ENCODE measurements at regions not wholly inside any gene's neighbourhood (a gene's known extent, or its start where the extent isn't known, plus 50 kb on each side); places are given as distances from the start of the nearest gene placed in this dataset.
A peak's percentile ranks its signal among the peaks of the same experiment; 100 is the strongest.

DNA sequence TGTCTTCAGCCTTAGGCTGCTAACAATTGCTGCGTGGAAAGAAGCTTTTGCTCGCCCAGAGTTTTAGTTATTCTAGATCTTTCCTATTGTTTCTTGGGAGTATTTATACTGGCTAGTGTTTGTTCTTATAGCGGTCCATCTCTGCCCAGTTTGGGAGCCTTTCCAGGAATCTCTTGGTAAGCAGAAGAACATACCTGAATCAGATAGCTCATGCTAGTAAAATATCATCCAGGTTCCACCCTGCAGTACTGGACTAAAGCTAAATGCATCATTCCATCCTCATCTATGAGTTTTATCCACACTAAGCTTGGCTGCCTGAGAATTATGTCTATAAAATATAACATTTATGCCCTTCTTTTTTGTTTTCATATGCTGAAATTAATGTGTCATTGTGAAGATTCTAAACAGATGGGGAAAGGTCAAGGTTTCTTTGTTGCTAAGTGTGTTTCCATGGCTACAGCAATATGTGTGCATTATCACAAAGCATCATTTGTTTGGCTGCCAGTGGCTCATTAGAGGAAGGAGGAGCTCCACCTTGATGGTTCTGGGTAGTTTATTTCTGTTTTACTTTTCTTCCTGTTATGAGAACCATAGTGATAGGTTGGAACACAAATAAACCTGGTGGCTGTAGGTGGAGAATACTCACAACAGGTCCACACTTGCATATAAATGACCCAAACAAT, 182.8 kb downstream of the PIK3C3 start:
- TF ChIP-seq, protein P1, sequence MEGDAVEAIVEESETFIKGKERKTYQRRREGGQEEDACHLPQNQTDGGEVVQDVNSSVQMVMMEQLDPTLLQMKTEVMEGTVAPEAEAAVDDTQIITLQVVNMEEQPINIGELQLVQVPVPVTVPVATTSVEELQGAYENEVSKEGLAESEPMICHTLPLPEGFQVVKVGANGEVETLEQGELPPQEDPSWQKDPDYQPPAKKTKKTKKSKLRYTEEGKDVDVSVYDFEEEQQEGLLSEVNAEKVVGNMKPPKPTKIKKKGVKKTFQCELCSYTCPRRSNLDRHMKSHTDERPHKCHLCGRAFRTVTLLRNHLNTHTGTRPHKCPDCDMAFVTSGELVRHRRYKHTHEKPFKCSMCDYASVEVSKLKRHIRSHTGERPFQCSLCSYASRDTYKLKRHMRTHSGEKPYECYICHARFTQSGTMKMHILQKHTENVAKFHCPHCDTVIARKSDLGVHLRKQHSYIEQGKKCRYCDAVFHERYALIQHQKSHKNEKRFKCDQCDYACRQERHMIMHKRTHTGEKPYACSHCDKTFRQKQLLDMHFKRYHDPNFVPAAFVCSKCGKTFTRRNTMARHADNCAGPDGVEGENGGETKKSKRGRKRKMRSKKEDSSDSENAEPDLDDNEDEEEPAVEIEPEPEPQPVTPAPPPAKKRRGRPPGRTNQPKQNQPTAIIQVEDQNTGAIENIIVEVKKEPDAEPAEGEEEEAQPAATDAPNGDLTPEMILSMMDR (IDR thresholded peaks at IDR 0.05), result no peak
- H3K4me3 Mint-ChIP-seq, result no peak overlapping the region
- no peak overlapping the region for H3K27ac Mint-ChIP-seq
- peaks cover 9% of the 10 kb centered on the region for H3K4me1 Mint-ChIP-seq
- peaks cover 45% of the 10 kb centered on the region for H3K9me3 Mint-ChIP-seq
- no peak for DNase-seq
- peaks cover 12% of the 10 kb centered on the region for H3K36me3 Mint-ChIP-seq (ENCODE audit: low read depth)
- no peaks in the 10 kb centered on the region for H3K27me3 Mint-ChIP-seq (ENCODE audit: low read depth, poor library complexity)

DNA sequence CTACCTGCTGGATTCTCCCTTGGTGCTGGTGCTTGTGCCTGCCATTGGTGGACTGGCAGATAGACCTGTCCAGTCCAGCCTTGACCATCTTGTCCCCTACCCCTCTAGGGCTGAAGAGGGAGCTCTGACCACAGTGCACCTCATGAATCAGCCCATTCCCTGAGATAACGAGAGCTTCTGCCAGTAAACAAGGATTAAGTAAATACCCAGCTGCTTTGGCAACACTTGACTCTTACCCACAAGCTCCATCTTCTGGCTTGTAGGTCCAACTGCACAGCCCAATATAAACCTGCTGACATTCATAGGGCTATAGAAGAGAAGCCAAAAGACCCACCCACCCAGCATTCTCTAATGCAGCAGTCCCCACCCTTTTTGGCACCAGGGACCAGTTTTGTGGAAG, 186.4 kb downstream of the PIK3C3 start:
- peaks cover 68% of the 10 kb centered on the region for H3K9me3 Mint-ChIP-seq
- H3K4me1 Mint-ChIP-seq, result no peaks in the 10 kb centered on the region
- peak overlapping the region; percentile 22 for H3K27ac Mint-ChIP-seq
- H3K4me3 Mint-ChIP-seq, result no peak overlapping the region
- peaks cover 20% of the 10 kb centered on the region for H3K36me3 Mint-ChIP-seq (ENCODE audit: low read depth)
- TF ChIP-seq, protein P1 (IDR thresholded peaks at IDR 0.05), result no peak
- no peaks in the 10 kb centered on the region for H3K27me3 Mint-ChIP-seq (ENCODE audit: low read depth, poor library complexity)
- no peak for DNase-seq

DNA sequence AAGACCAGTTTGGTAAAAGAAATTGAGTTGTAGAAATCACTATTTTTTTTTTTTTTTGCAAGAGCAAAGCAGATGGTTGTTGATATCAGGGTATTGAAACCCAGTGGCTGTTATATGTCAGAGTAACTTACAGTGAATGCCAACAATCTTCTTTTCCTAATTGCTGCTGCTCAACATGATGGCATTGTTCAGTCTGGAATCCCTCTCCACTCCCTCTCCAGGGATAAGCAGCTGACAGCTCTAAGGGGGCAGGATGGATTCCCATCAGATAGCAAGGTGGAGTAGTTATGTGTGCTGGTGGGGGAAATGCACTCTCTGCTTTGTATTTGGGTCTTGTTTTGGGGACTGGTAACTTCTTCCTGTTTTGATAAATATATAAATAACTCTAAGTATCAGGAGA, 200.0 kb downstream of the PIK3C3 start:
- Mint-ChIP-seq H3K9me3 (peaks cover 3% of the 10 kb centered on the region), H3K36me3 (ENCODE audit: low read depth) (no peaks in the 10 kb centered on the region), H3K27me3 (ENCODE audit: low read depth, poor library complexity) (peaks cover 2% of the 10 kb centered on the region), H3K4me3 (no peak overlapping the region), H3K4me1 (no peaks in the 10 kb centered on the region), H3K27ac (no peak overlapping the region)
- TF ChIP-seq, protein P1 (IDR thresholded peaks at IDR 0.05), result no peak
- DNase-seq, result no peak

DNA sequence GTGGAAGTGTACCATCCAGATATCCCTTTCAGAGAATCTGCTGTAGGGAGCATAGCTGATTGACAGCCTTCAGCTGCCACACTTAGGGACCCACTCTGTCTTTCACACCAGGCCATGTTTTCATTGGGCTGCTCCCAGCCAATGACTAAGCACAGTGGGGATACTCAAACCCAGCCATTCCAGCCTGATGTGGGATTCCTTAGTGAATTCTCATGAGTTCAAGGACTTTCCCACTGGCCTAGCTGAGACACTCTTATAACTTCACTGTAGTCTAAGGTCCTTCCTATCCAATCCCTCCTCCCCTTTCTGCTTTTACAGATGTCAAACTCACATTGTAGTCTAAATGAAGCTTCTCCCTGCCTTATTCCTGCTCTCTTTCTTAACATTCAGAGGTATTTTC, 201.2 kb downstream of the PIK3C3 start:
- no peak for DNase-seq
- Mint-ChIP-seq H3K27me3 (ENCODE audit: low read depth, poor library complexity) (peaks cover 2% of the 10 kb centered on the region), H3K4me3 (no peak overlapping the region), H3K27ac (no peak overlapping the region), H3K36me3 (ENCODE audit: low read depth) (no peaks in the 10 kb centered on the region), H3K4me1 (no peaks in the 10 kb centered on the region), H3K9me3 (no peaks in the 10 kb centered on the region)
- TF ChIP-seq, protein P1 (IDR thresholded peaks at IDR 0.05), result no peak

DNA sequence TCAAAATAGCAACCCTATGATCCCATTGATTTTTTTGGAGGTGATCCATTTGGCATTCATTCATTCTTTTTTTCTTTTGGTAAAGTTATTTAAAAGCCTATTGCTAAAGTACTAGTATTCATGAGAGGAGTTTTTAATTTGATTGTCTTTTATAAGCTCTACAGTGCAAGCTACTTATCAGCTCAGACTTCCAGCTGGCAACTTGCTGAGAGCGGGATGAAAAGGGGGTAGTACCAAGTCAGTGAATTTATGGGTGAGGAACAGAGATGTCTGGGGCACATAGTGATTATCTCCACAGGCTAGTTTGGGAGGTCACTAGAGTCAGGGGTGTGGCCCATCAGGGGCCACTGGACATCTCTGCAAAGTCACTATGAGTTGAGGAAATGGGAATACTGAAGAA, 202.4 kb downstream of the PIK3C3 start:
- Mint-ChIP-seq H3K9me3 (no peaks in the 10 kb centered on the region), H3K4me3 (no peak overlapping the region), H3K36me3 (ENCODE audit: low read depth) (no peaks in the 10 kb centered on the region), H3K27ac (no peak overlapping the region), H3K4me1 (no peaks in the 10 kb centered on the region), H3K27me3 (ENCODE audit: low read depth, poor library complexity) (peaks cover 2% of the 10 kb centered on the region)
- DNase-seq, result no peak
- TF ChIP-seq, protein P1 (IDR thresholded peaks at IDR 0.05), result no peak

DNA sequence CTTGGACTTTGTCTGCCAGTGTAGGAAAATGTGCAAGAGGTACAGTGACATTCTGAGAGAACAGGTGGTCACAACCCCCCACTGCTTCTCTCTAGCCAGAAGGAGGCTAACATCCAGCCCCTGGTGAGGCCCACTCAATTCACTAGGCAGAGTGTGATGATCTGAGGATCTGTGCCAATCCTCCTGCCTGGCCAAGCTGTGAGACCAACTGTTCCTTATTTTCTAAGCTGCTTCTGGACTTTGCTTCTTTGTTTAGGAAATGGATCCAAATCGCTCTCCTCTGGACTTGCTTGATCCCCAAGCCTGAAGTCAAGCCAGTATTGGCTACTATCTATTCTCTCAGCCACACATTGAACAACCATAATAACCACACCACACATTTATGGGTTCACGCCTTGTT, 202.8 kb downstream of the PIK3C3 start:
- Mint-ChIP-seq H3K4me1 (no peaks in the 10 kb centered on the region), H3K27ac (no peak overlapping the region), H3K27me3 (ENCODE audit: low read depth, poor library complexity) (peaks cover 2% of the 10 kb centered on the region), H3K4me3 (no peak overlapping the region), H3K9me3 (no peaks in the 10 kb centered on the region), H3K36me3 (ENCODE audit: low read depth) (no peaks in the 10 kb centered on the region)
- TF ChIP-seq, protein P1 (IDR thresholded peaks at IDR 0.05), result no peak
- DNase-seq, result no peak
